SK-N-MC (cell line): ENCODE measurements at regions not wholly inside any gene's neighbourhood (a gene's known extent, or its start where the extent isn't known, plus 50 kb on each side); places are given as distances from the start of the nearest gene placed in this dataset.

Experiments
- EZH2 ChIP-seq: fragments of 200-600 bp; sonication (generic); IDR thresholded peaks from one replicate; pipeline ENCODE4 v1.6.1; 2017; ENCODE audit warnings: antibody characterized with exemption
- POLR2AphosphoS5 ChIP-seq: IDR thresholded peaks from 2 replicates; pipeline ENCODE4 v1.6.1; 2012; ENCODE audit warnings: mild to moderate bottlenecking, low read depth, low read length, borderline replicate concordance

GRCh38 chr4:18881556-18881955 is 860.0 kb upstream of the LCORL start:
- no peak for TF ChIP-seq POLR2AphosphoS5
- TF ChIP-seq EZH2, result no peak
